Testis (tissue), 2 donors: ENCODE measurements at regions not wholly inside any gene's neighbourhood (a gene's known extent, or its start where the extent isn't known, plus 50 kb on each side); places are given as distances from the start of the nearest gene placed in this dataset.

Experiments
- POLR2A ChIP-seq: fragments of 450-650 bp; IDR thresholded peaks from one replicate; pipeline ENCODE4 v1.6.1; 2017; ENCODE audit warnings: antibody characterized with exemption, mild to moderate bottlenecking, moderate library complexity
- TF ChIP-seq, protein P1 (sequence below), 3 experiments: fragments of 450-650 bp in 2 of 3; fragments of 200-600 bp in 1 of 3; sonication (generic) in 1 of 3; IDR thresholded peaks; one replicate each; pipeline ENCODE4 v1.5.1; 2016 to 2019; ENCODE audit warnings: antibody characterized with exemption in 3 of 3, mild to moderate bottlenecking in 2 of 3, moderate library complexity in 1 of 3

DNA sequence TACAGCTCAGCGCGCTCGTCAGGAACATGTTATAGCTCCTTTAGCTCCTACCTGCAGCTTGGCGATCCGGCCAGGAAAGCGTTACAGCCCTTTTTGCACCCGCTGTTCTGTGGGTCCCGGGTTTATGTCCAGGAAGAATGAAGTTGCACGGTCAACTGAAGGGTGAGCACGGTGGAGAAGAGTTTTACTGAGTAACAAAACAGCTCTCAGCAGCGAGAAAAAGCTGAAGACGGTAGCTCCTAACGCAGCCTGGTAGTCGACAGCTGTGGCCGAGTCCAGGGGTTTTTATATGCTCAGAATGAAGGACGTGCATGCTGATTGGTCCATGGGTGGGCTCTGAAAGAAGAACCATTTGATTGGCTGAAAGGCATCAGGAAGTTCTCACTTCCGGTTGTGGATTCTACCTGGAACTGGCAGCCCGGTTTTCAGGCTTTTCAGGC, 1830.1 kb upstream of the NUDT12 start:
- TF ChIP-seq, protein P1, sequence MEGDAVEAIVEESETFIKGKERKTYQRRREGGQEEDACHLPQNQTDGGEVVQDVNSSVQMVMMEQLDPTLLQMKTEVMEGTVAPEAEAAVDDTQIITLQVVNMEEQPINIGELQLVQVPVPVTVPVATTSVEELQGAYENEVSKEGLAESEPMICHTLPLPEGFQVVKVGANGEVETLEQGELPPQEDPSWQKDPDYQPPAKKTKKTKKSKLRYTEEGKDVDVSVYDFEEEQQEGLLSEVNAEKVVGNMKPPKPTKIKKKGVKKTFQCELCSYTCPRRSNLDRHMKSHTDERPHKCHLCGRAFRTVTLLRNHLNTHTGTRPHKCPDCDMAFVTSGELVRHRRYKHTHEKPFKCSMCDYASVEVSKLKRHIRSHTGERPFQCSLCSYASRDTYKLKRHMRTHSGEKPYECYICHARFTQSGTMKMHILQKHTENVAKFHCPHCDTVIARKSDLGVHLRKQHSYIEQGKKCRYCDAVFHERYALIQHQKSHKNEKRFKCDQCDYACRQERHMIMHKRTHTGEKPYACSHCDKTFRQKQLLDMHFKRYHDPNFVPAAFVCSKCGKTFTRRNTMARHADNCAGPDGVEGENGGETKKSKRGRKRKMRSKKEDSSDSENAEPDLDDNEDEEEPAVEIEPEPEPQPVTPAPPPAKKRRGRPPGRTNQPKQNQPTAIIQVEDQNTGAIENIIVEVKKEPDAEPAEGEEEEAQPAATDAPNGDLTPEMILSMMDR (IDR thresholded peaks at IDR 0.05), result no peak
- no peak for TF ChIP-seq POLR2A
